Liver (tissue), 8 donors: ENCODE measurements at regions not wholly inside any gene's neighbourhood (a gene's known extent, or its start where the extent isn't known, plus 50 kb on each side); places are given as distances from the start of the nearest gene placed in this dataset.

ENCODE experiments used
- DNase-seq: peaks from one replicate; pipeline ENCODE4 v3.0.0-alpha.2; 2017; ENCODE audit warnings: low spot score
- H3K27ac ChIP-seq, 2 donors: one replicate each; pipeline ENCODE4 v1.7.0; 2013; ENCODE audit warnings: inconsistent platforms in 2 of 2, low read length in 2 of 2, control low read depth in 1 of 2, low read depth in 1 of 2, mild to moderate bottlenecking in 1 of 2
- H3K27me3 ChIP-seq, 4 donors: one replicate each; pipeline versions ENCODE4 v1.6.1 to v1.7.0; 2013; ENCODE audit warnings: low read length in 3 of 4, inconsistent platforms in 1 of 4, mild to moderate bottlenecking in 1 of 4, moderate library complexity in 1 of 4; ENCODE audit not compliant: control insufficient read depth in 4 of 4, insufficient read depth in 4 of 4
- H3K36me3 ChIP-seq, 4 donors: one replicate each; pipeline versions ENCODE4 v1.6.1 to v1.7.0; 2013; ENCODE audit warnings: low read length in 3 of 4, mild to moderate bottlenecking in 3 of 4, low read depth in 1 of 4, moderate library complexity in 1 of 4; ENCODE audit not compliant: control insufficient read depth in 4 of 4, insufficient read depth in 3 of 4
- H3K4me1 ChIP-seq, 4 donors: one replicate each; pipeline versions ENCODE4 v1.6.1 to v1.7.0; 2013; ENCODE audit warnings: low read length in 3 of 4, mild to moderate bottlenecking in 3 of 4, moderate library complexity in 1 of 4; ENCODE audit not compliant: control insufficient read depth in 4 of 4, insufficient read depth in 4 of 4
- H3K4me3 ChIP-seq, 3 donors: one replicate each; pipeline versions ENCODE4 v1.6.1 to v1.7.0; 2013; ENCODE audit warnings: low read length in 3 of 3, control low read depth in 1 of 3, low read depth in 1 of 3, mild to moderate bottlenecking in 1 of 3
- H3K9ac ChIP-seq, 2 donors: one replicate each; pipeline ENCODE4 v1.7.0; 2013; ENCODE audit warnings: low read length in 2 of 2, mild to moderate bottlenecking in 2 of 2, moderate library complexity in 2 of 2, control low read depth in 1 of 2, low read depth in 1 of 2
- H3K9me3 ChIP-seq, 4 donors: one replicate each; pipeline versions ENCODE4 v1.6.1 to v1.7.0; 2013; ENCODE audit warnings: low read length in 3 of 4; ENCODE audit not compliant: control insufficient read depth in 4 of 4
- ATF3 ChIP-seq: IDR thresholded peaks from 2 replicates; pipeline ENCODE4 v1.6.1; 2016; ENCODE audit warnings: antibody characterized with exemption
- CTCF ChIP-seq: fragments of 150-350 bp; IDR thresholded peaks from 2 replicates; pipeline ENCODE4 v1.5.1; 2017; ENCODE audit warnings: improper control_type of control experiment, low read depth, low read length; ENCODE audit not compliant: missing input control
- FOXA2 ChIP-seq: IDR thresholded peaks from 2 replicates; pipeline ENCODE4 v1.6.1; 2016; ENCODE audit warnings: antibody characterized with exemption
- GABPA ChIP-seq, 2 donors: IDR thresholded peaks in 1 of 2; conservative IDR thresholded peaks in 1 of 2; 2 replicates each; pipeline ENCODE4 v1.6.1; 2016; ENCODE audit warnings: antibody characterized with exemption in 2 of 2, mild to moderate bottlenecking in 1 of 2, moderate library complexity in 1 of 2
- HNF4A ChIP-seq, 2 donors: conservative IDR thresholded peaks; 2 replicates each; pipeline ENCODE4 v1.6.1; 2016; ENCODE audit warnings: antibody characterized with exemption in 2 of 2, mild to moderate bottlenecking in 2 of 2
- HNF4G ChIP-seq: IDR thresholded peaks from 2 replicates; pipeline ENCODE4 v1.6.1; 2016; ENCODE audit warnings: antibody characterized with exemption
- JUND ChIP-seq, 2 donors: IDR thresholded peaks; 2 replicates each; pipeline ENCODE4 v1.6.1; 2016; ENCODE audit warnings: antibody characterized with exemption in 2 of 2
- RAD21 ChIP-seq, 2 donors: IDR thresholded peaks; 2 replicates each; pipeline ENCODE4 v1.6.1; 2016; ENCODE audit warnings: antibody characterized with exemption in 2 of 2, mild to moderate bottlenecking in 2 of 2
- RXRA ChIP-seq, 2 donors: IDR thresholded peaks; 2 replicates each; pipeline ENCODE4 v1.6.1; 2017 to 2018; ENCODE audit warnings: antibody characterized with exemption in 2 of 2, mild to moderate bottlenecking in 1 of 2
- SP1 ChIP-seq: IDR thresholded peaks from 2 replicates; pipeline ENCODE4 v1.6.1; 2018; ENCODE audit warnings: antibody characterized with exemption, mild to moderate bottlenecking
- TAF1 ChIP-seq: conservative IDR thresholded peaks from 2 replicates; pipeline ENCODE4 v1.6.1; 2016; ENCODE audit warnings: antibody characterized with exemption, mild to moderate bottlenecking
- YY1 ChIP-seq: IDR thresholded peaks from 2 replicates; pipeline ENCODE4 v1.6.1; 2016; ENCODE audit warnings: antibody characterized with exemption, mild to moderate bottlenecking
- ZBTB33 ChIP-seq: IDR thresholded peaks from 2 replicates; pipeline ENCODE4 v1.6.1; 2016; ENCODE audit warnings: antibody characterized with exemption
- WGBS: extraction: QIAGEN DNeasy Blood & Tissue Kit; methylation state at CpG from one replicate; pipeline ENCODE4 v1.1.7; 2013; 5-methylcytosine and 5-hydroxymethylcytosine counted together
- donor health status: healthy.
- donor health status: healthy.
- donor health status: healthy.
- donor health status: healthy.
- donor health status: healthy.

GRCh38 chr3:167162083-167162482 lies 218.0 kb downstream of the ZBBX start:
- H3K27ac ChIP-seq, result no peak overlapping the region
- no peak for DNase-seq
- no peaks in the 10 kb centered on the region for H3K36me3 ChIP-seq
- TF ChIP-seq ZBTB33, result no peak
- TF ChIP-seq HNF4G, result no peak
- no peak for TF ChIP-seq YY1
- no peak for TF ChIP-seq RXRA (IDR thresholded peaks at IDR 0.05)
- no peak for TF ChIP-seq ATF3
- no peak for TF ChIP-seq SP1
- TF ChIP-seq TAF1, result no peak
- TF ChIP-seq FOXA2, result no peak
- no peak for TF ChIP-seq CTCF
- TF ChIP-seq JUND (IDR thresholded peaks at IDR 0.05), result no peak
- TF ChIP-seq HNF4A (conservative IDR thresholded peaks at IDR 0.05), result no peak
- H3K4me1 ChIP-seq, result peaks cover 0 to 13% (median 9%) of the 10 kb centered on the region in 4 donors
- H3K9ac ChIP-seq, result no peak overlapping the region
- H3K9me3 ChIP-seq, result peaks cover 0 to under 1% (median 0%) of the 10 kb centered on the region in 4 donors
- 83% methylated on average over 1 of the region's 1 CpG for WGBS
- no peak overlapping the region for H3K4me3 ChIP-seq
- no peaks in the 10 kb centered on the region for H3K27me3 ChIP-seq

- H3K36me3 ChIP-seq, result no peaks in the 10 kb centered on the region
- no peak overlapping the region for H3K4me3 ChIP-seq
- no peak overlapping the region for H3K27ac ChIP-seq
- no peak for DNase-seq
- H3K9me3 ChIP-seq, result peaks cover 0 to 6% (median 3%) of the 10 kb centered on the region in 4 donors
- peaks cover 0 to 3% (median under 1%) of the 10 kb centered on the region in 4 donors for H3K4me1 ChIP-seq
- H3K27me3 ChIP-seq, result no peaks in the 10 kb centered on the region
- H3K9ac ChIP-seq, result no peak overlapping the region
- TF ChIP-seq GABPA (IDR thresholded peaks at IDR 0.05 in 1 of 2, conservative IDR thresholded peaks at IDR 0.05 in 1 of 2), result no peak
- TF ChIP-seq RAD21 (IDR thresholded peaks at IDR 0.05), result no peak
- no peak for TF ChIP-seq CTCF
- WGBS, result 92% methylated on average over 1 of the region's 1 CpG
Measured at GRCh38 chr3:167160781-167161180, 219.3 kb downstream of the ZBBX start.
